ENCODE measurements at regions not wholly inside any gene's neighbourhood (a gene's known extent, or its start where the extent isn't known, plus 50 kb on each side); places are given as distances from the start of the nearest gene placed in this dataset.

DNA sequence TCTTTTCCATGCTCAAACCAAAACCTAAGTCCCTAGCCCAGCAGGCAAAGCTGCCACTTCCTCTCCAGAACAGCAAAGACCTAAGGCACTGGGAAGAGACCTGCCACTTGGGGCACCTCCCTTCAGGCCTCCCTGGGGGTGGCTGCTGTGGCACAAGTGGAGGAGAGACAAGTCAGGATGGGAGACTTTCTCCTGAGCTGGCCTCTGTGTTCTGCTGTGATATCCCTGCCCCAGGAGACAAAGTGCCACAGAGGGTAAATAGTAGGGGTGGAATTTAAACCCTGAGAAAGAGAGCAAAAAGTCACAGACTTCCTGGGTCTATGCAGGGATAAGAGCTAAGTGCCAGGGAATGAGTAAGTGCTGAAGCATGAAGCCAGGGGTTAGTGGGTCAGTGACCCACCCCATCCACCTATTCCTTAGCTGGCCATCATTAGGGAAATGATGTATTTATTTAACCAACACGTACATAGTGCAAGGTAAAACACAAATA lies 84.2 kb downstream of the MRPL14 start:
- H3K27me3 ChIP-seq (ENCODE audit: insufficient read depth, poor library complexity, severe bottlenecking) = no peaks in the 10 kb centered on the region
- TF ChIP-seq POLR2AphosphoS5 (IDR thresholded peaks at IDR 0.05; ENCODE audit: low read depth) (no peak), GABPA (IDR thresholded peaks at IDR 0.05; ENCODE audit: low read depth) (no peak), SPI1 (IDR thresholded peaks at IDR 0.05; ENCODE audit: borderline replicate concordance, low read depth) (peak; percentile 89)
- TF ChIP-seq, protein P1, sequence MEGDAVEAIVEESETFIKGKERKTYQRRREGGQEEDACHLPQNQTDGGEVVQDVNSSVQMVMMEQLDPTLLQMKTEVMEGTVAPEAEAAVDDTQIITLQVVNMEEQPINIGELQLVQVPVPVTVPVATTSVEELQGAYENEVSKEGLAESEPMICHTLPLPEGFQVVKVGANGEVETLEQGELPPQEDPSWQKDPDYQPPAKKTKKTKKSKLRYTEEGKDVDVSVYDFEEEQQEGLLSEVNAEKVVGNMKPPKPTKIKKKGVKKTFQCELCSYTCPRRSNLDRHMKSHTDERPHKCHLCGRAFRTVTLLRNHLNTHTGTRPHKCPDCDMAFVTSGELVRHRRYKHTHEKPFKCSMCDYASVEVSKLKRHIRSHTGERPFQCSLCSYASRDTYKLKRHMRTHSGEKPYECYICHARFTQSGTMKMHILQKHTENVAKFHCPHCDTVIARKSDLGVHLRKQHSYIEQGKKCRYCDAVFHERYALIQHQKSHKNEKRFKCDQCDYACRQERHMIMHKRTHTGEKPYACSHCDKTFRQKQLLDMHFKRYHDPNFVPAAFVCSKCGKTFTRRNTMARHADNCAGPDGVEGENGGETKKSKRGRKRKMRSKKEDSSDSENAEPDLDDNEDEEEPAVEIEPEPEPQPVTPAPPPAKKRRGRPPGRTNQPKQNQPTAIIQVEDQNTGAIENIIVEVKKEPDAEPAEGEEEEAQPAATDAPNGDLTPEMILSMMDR (IDR thresholded peaks at IDR 0.05; ENCODE audit: insufficient read depth, low read length) = no peak
- no peak overlapping the region for H3K27ac ChIP-seq (replicated peaks)
- H3K4me3 ChIP-seq (replicated peaks; ENCODE audit: insufficient read depth, low read length) = no peak overlapping the region
- DNase-seq (ENCODE audit: low read depth in 1 of 2, low spot score in 1 of 2) = peak in 1 of 2 experiments; percentile 55

DNA sequence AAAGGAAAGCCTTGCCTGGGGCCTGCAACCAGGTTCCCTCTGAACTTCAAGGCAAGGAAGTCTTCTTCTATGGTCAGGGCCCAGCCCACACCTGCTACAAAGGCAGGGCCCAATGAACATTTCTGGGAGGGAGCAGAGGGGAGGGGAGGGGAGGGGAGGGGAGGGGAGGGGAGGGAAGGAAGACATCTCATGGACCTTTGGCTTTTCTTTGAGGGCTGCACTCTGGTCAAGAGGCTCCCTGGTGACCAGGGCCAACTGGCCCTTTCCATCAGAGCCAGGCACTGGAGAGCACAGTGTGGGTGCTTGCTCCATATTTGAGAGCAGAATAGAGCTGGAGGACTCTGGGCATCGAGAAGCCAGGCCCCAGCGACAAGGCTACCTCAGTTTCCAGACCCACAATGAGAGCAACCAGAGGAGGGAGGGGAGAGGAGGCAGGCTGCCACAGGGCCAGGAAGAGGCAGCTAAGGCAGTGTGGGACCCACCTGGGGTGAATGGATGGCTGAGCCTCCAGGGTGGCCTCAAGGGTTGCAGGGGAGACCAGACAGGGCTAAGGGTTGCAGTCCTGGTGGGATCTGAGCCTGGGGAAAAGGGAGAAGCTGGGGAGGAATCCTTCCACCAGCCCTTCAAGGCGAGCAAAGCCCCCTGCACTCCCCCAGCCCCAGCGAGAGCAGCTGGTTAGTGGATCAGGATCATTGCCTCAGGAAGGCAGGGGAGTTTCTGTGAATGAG lies 84.8 kb downstream of the MRPL14 start:
- Histone ChIP-seq H3K4me3 (replicated peaks; ENCODE audit: insufficient read depth, low read length) (no peak overlapping the region), H3K27ac (replicated peaks) (no peak overlapping the region), H3K27me3 (ENCODE audit: insufficient read depth, poor library complexity, severe bottlenecking) (no peaks in the 10 kb centered on the region)
- TF ChIP-seq, protein P2, sequence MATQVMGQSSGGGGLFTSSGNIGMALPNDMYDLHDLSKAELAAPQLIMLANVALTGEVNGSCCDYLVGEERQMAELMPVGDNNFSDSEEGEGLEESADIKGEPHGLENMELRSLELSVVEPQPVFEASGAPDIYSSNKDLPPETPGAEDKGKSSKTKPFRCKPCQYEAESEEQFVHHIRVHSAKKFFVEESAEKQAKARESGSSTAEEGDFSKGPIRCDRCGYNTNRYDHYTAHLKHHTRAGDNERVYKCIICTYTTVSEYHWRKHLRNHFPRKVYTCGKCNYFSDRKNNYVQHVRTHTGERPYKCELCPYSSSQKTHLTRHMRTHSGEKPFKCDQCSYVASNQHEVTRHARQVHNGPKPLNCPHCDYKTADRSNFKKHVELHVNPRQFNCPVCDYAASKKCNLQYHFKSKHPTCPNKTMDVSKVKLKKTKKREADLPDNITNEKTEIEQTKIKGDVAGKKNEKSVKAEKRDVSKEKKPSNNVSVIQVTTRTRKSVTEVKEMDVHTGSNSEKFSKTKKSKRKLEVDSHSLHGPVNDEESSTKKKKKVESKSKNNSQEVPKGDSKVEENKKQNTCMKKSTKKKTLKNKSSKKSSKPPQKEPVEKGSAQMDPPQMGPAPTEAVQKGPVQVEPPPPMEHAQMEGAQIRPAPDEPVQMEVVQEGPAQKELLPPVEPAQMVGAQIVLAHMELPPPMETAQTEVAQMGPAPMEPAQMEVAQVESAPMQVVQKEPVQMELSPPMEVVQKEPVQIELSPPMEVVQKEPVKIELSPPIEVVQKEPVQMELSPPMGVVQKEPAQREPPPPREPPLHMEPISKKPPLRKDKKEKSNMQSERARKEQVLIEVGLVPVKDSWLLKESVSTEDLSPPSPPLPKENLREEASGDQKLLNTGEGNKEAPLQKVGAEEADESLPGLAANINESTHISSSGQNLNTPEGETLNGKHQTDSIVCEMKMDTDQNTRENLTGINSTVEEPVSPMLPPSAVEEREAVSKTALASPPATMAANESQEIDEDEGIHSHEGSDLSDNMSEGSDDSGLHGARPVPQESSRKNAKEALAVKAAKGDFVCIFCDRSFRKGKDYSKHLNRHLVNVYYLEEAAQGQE (IDR thresholded peaks at IDR 0.05; ENCODE audit: insufficient replicate concordance, low read depth) = no peak
- TF ChIP-seq, protein P1 (IDR thresholded peaks at IDR 0.05; ENCODE audit: insufficient read depth, low read length) = no peak
- no peak for TF ChIP-seq POLR2AphosphoS5 (IDR thresholded peaks at IDR 0.05; ENCODE audit: low read depth)
- DNase-seq (ENCODE audit: low read depth in 1 of 2, low spot score in 1 of 2) = no peak

DNA sequence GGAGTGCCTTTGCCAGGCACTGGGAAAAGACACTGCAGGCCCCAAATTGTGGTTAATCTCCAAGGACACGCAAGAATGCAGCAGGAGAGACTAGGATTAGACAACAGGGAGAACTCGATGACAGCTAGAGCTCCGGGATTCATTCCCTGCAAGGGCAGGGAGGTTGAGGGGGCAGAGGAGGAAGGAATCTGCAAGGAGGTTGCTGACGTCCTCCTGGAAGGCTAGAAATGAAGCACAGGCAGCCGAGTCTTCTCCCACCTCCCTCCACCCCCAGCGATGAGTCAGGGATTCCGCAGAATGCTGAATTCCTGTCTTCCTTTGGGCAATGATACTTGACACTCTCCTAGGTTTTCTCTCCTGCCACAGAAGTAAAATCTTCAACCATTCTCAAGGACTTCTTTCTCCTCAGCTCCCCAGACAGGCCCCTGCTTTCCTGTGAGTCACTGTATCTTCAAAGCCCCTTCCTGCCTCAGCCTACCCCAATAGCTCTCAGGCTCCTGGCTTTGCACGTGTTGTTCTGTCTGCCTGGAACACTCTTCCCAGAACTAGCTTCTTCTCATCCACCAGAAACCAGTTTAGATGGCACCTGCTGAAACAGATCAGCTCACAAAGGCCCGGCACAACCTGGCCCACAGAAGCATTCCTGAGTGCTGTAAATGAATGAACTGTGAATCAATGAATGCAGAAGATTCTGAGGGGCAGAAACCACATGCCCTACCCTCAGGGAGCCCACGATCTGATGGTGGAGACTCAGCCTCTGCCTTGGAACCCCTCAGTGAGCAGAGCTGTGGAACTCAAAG lies 85.6 kb downstream of the MRPL14 start:
- no peak for DNase-seq (ENCODE audit: low read depth in 1 of 2, low spot score in 1 of 2)
- TF ChIP-seq, protein P2 (IDR thresholded peaks at IDR 0.05; ENCODE audit: insufficient replicate concordance, low read depth) = no peak
- TF ChIP-seq, protein P1 (IDR thresholded peaks at IDR 0.05; ENCODE audit: insufficient read depth, low read length) = no peak
- Histone ChIP-seq H3K27ac (replicated peaks) (no peak overlapping the region), H3K27me3 (ENCODE audit: insufficient read depth, poor library complexity, severe bottlenecking) (no peaks in the 10 kb centered on the region), H3K4me3 (replicated peaks; ENCODE audit: insufficient read depth, low read length) (no peak overlapping the region)
